Body of pancreas (tissue), 4 donors: ENCODE measurements at regions not wholly inside any gene's neighbourhood (a gene's known extent, or its start where the extent isn't known, plus 50 kb on each side); places are given as distances from the start of the nearest gene placed in this dataset.

Experiments used
- CTCF ChIP-seq, 7 experiments: fragments of 450-650 bp in 4 of 7; fragments of 200-600 bp in 3 of 7; sonication (generic) in 3 of 7; IDR thresholded peaks; one replicate each; pipeline ENCODE4 v1.5.1; 2016 to 2019; ENCODE audit warnings: antibody characterized with exemption in 7 of 7
- POLR2A ChIP-seq, 3 donors: fragments of 450-650 bp; IDR thresholded peaks; one replicate each; pipeline ENCODE4 v1.6.1; 2016; ENCODE audit warnings: antibody characterized with exemption in 3 of 3, mild to moderate bottlenecking in 2 of 3

DNA sequence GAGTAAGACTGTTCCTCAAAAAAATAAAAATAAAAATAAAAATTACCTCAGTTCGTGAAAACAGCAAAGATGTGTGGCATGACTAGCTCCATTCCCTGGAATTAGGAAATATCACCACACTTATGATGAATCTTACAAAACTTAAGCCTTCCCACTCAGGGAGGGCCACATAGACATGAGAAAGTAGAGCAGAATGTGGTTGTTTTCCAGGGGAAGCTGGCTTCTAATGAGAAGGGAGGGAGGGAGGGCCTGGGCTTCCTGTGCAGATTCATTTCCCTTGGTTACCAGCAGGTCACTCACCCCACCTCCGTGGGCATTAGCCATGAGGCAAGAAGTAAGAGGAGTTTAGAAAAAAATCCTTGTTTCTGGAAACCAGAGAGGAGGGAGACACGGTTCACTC is 95.9 kb upstream of the RMDN2 start:
- TF ChIP-seq CTCF (IDR thresholded peaks at IDR 0.05): no peak
- no peak for TF ChIP-seq POLR2A (IDR thresholded peaks at IDR 0.05)
